H9 (cell line): ENCODE measurements at regions not wholly inside any gene's neighbourhood (a gene's known extent, or its start where the extent isn't known, plus 50 kb on each side); places are given as distances from the start of the nearest gene placed in this dataset.

Source experiments
- DNase-seq: peaks from one replicate; pipeline ENCODE4 v3.0.0-alpha.2; 2017
- H2AFZ ChIP-seq: one replicate; pipeline ENCODE4 v1.6.1; 2013; ENCODE audit warnings: mild to moderate bottlenecking, low read length, control low read depth, moderate library complexity
- H2AK5ac ChIP-seq: 2 replicates; pipeline ENCODE4 v1.6.1; 2013; ENCODE audit warnings: low read length, control low read depth, mixed read lengths; ENCODE audit not compliant: insufficient read length
- H2BK120ac ChIP-seq: one replicate; pipeline ENCODE4 v1.6.1; 2013; ENCODE audit warnings: low read depth, mild to moderate bottlenecking, low read length, control low read depth, inconsistent platforms; ENCODE audit not compliant: poor library complexity, severe bottlenecking
- H2BK12ac ChIP-seq: 2 replicates; pipeline ENCODE4 v1.6.1; 2013; ENCODE audit warnings: low read length, control low read depth, mixed read lengths, low read depth; ENCODE audit not compliant: insufficient read length
- H2BK15ac ChIP-seq: 2 replicates; pipeline ENCODE4 v1.6.1; 2013; ENCODE audit warnings: low read depth, low read length, control low read depth
- H2BK20ac ChIP-seq: one replicate; pipeline ENCODE4 v1.6.1; 2013; ENCODE audit warnings: low read depth, mild to moderate bottlenecking, low read length, control low read depth, inconsistent platforms; ENCODE audit not compliant: poor library complexity, severe bottlenecking
- H2BK5ac ChIP-seq: 2 replicates; pipeline ENCODE4 v1.6.1; 2013; ENCODE audit warnings: low read length, control low read depth, mixed read lengths; ENCODE audit not compliant: insufficient read length
- H3K14ac ChIP-seq: 2 replicates; pipeline ENCODE4 v1.6.1; 2013; ENCODE audit warnings: low read length, control low read depth; ENCODE audit not compliant: insufficient read depth
- H3K18ac ChIP-seq: 2 replicates; pipeline ENCODE4 v1.6.1; 2013; ENCODE audit warnings: low read depth, mild to moderate bottlenecking, mixed read lengths, low read length, control low read depth; ENCODE audit not compliant: insufficient read length
- H3K23ac ChIP-seq: 2 replicates; pipeline ENCODE4 v1.6.1; 2013; ENCODE audit warnings: low read length, control low read depth, mixed read lengths, low read depth; ENCODE audit not compliant: insufficient read length
- H3K23me2 ChIP-seq: 2 replicates; pipeline ENCODE4 v1.6.1; 2013; ENCODE audit warnings: low read depth, mild to moderate bottlenecking, mixed read lengths, low read length, control low read depth; ENCODE audit not compliant: insufficient read length, poor library complexity, severe bottlenecking
- H3K27ac ChIP-seq: 2 replicates; pipeline ENCODE4 v1.5.1; 2013; ENCODE audit warnings: low read length, control low read depth, mixed read lengths, low read depth; ENCODE audit not compliant: insufficient read length
- H3K27me3 ChIP-seq: 2 replicates; pipeline ENCODE4 v1.6.1; 2013; ENCODE audit warnings: low read length, control low read depth, inconsistent platforms; ENCODE audit not compliant: insufficient read depth
- H3K4ac ChIP-seq: 2 replicates; pipeline ENCODE4 v1.6.1; 2013; ENCODE audit warnings: low read depth, mild to moderate bottlenecking, control low read depth, inconsistent platforms, low read length, moderate library complexity
- H3K4me1 ChIP-seq: 2 replicates; pipeline ENCODE4 v1.6.1; 2013; ENCODE audit warnings: low read length, control low read depth, inconsistent platforms; ENCODE audit not compliant: insufficient read depth
- H3K4me2 ChIP-seq: 2 replicates; pipeline ENCODE4 v1.6.1; 2013; ENCODE audit warnings: low read length, control low read depth, mixed read lengths; ENCODE audit not compliant: insufficient read length, insufficient read depth
- H3K56ac ChIP-seq: 2 replicates; pipeline ENCODE4 v1.6.1; 2013; ENCODE audit warnings: low read depth, mild to moderate bottlenecking, mixed read lengths, low read length, control low read depth; ENCODE audit not compliant: insufficient read length
- H3K79me1 ChIP-seq: 2 replicates; pipeline ENCODE4 v1.6.1; 2013; ENCODE audit warnings: low read depth, mild to moderate bottlenecking, moderate library complexity, low read length, control low read depth, inconsistent platforms; ENCODE audit not compliant: insufficient read depth, poor library complexity, severe bottlenecking
- H3K79me2 ChIP-seq: 2 replicates; pipeline ENCODE4 v1.6.1; 2013; ENCODE audit warnings: low read length, control low read depth, inconsistent platforms; ENCODE audit not compliant: insufficient read depth
- H3K9ac ChIP-seq: 2 replicates; pipeline ENCODE4 v1.6.1; 2013; ENCODE audit warnings: low read length, control low read depth, mixed read lengths; ENCODE audit not compliant: insufficient read length; ENCODE audit errors: extremely low read depth
- H3K9me3 ChIP-seq: one replicate; pipeline ENCODE4 v1.6.1; 2013; ENCODE audit warnings: low read depth, low read length, inconsistent platforms; ENCODE audit not compliant: control insufficient read depth
- H3T11ph ChIP-seq: one replicate; pipeline ENCODE4 v1.6.1; 2013; ENCODE audit warnings: mild to moderate bottlenecking, low read length, control low read depth, inconsistent platforms
- H4K20me1 ChIP-seq: one replicate; pipeline ENCODE4 v1.6.1; 2013; ENCODE audit not compliant: control insufficient read depth, insufficient read length, insufficient read depth
- H4K5ac ChIP-seq: 2 replicates; pipeline ENCODE4 v1.6.1; 2013; ENCODE audit warnings: low read depth, mild to moderate bottlenecking, mixed read lengths, low read length, control low read depth; ENCODE audit not compliant: insufficient read length
- H4K8ac ChIP-seq: replicated peaks from 2 replicates; pipeline ENCODE4 v1.6.1; 2013; ENCODE audit warnings: low read length, control low read depth, mixed read lengths, low read depth; ENCODE audit not compliant: insufficient read length
- H4K91ac ChIP-seq: 2 replicates; pipeline ENCODE4 v1.6.1; 2013; ENCODE audit warnings: low read depth, mild to moderate bottlenecking, moderate library complexity, mixed read lengths, low read length, control low read depth; ENCODE audit not compliant: insufficient read length
- H3K27ac Mint-ChIP-seq, 3 experiments: 2 replicates in 2 of 3; 3 replicates in 1 of 3; pipeline ENCODE4 v1.8.0; 2020 to 2021; ENCODE audit warnings: mixed read lengths in 3 of 3, mild to moderate bottlenecking in 1 of 3, moderate library complexity in 1 of 3
- H3K27me3 Mint-ChIP-seq: 2 replicates; pipeline ENCODE4 v1.8.0; 2021; ENCODE audit warnings: low read depth, mild to moderate bottlenecking, moderate library complexity, mixed read lengths
- H3K36me3 Mint-ChIP-seq, 3 experiments: 2 replicates in 2 of 3; 3 replicates in 1 of 3; pipeline ENCODE4 v1.8.0; 2020 to 2021; ENCODE audit warnings: low read depth in 3 of 3, mixed read lengths in 3 of 3; ENCODE audit not compliant: insufficient read depth in 1 of 3
- H3K4me1 Mint-ChIP-seq, 2 experiments: 2 replicates each; pipeline ENCODE4 v1.8.0; 2020; ENCODE audit warnings: mixed read lengths in 2 of 2
- H3K4me3 Mint-ChIP-seq, 2 experiments: 2 replicates in 1 of 2; 3 replicates in 1 of 2; pipeline ENCODE4 v1.8.0; 2020 to 2021; ENCODE audit warnings: mild to moderate bottlenecking in 2 of 2, mixed read lengths in 2 of 2, moderate library complexity in 1 of 2
- H3K9me3 Mint-ChIP-seq, 2 experiments: 2 replicates in 1 of 2; 3 replicates in 1 of 2; pipeline ENCODE4 v1.8.0; 2020; ENCODE audit warnings: mild to moderate bottlenecking in 2 of 2, mixed read lengths in 2 of 2, moderate library complexity in 1 of 2
- WGBS: extraction: QIAGEN DNeasy Blood & Tissue Kit; methylation state at CpG from one replicate; pipeline ENCODE4 v1.1.7; 2013; ENCODE audit warnings: missing lambda C conversion rate, low lambda C conversion rate, mixed read lengths; ENCODE audit not compliant: insufficient read length; ENCODE audit errors: extremely low coverage; 5-methylcytosine and 5-hydroxymethylcytosine counted together
- TF ChIP-seq, protein P1 (sequence below): fragments of 200-600 bp; sonication (generic); conservative IDR thresholded peaks from 3 replicates; pipeline ENCODE4 v1.8.0; 2021; ENCODE audit warnings: antibody characterized with exemption, mild to moderate bottlenecking

DNA sequence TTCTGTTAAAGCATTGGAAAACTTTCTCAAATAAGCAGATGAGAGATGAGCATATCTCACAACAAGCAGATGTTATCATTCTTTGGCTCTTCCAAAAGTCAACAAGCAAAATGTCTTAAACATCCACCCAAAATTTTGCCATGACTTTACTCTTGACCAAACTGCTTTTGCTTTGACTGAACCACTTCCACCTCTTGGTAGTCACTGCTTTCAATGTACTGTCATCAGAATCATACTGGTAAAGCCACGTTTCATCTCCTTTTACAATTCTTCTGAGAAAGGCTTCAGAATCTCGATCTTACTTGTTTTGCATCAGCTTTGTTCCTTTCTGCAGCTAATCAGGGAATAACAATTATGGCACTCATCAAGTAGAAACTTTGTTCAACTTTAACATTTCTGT is 498.5 kb upstream of the GJE1 start:
- no peak overlapping the region for H4K91ac ChIP-seq
- no peaks in the 10 kb centered on the region for H3K79me2 ChIP-seq
- Mint-ChIP-seq H3K4me1 (no peaks in the 10 kb centered on the region), H3K9me3 (no peaks in the 10 kb centered on the region; a peak in 1 of 5 replicates), H3K36me3 (no peaks in the 10 kb centered on the region), H3K4me3 (no peak overlapping the region), H3K27me3 (no peaks in the 10 kb centered on the region), H3K27ac (no peak overlapping the region)
- H3T11ph ChIP-seq: no peak overlapping the region
- H3K23me2 ChIP-seq: no peaks in the 10 kb centered on the region
- no peaks in the 10 kb centered on the region for H3K79me1 ChIP-seq
- no peaks in the 10 kb centered on the region for H3K27me3 ChIP-seq
- H3K27ac ChIP-seq: no peak overlapping the region
- H3K4me2 ChIP-seq: no peak overlapping the region
- WGBS: no CpG with 5 or more reads among the region's 2 CpGs
- H2BK5ac ChIP-seq: no peak overlapping the region
- H2AK5ac ChIP-seq: no peak overlapping the region
- no peak overlapping the region for H3K23ac ChIP-seq
- no peak overlapping the region for H3K4ac ChIP-seq
- no peak overlapping the region for H2AFZ ChIP-seq
- no peak for DNase-seq
- no peak overlapping the region for H2BK20ac ChIP-seq
- no peak overlapping the region for H4K5ac ChIP-seq
- H3K4me1 ChIP-seq: no peaks in the 10 kb centered on the region
- H3K18ac ChIP-seq: no peak overlapping the region
- H4K20me1 ChIP-seq: no peaks in the 10 kb centered on the region
- H3K9ac ChIP-seq: no peak overlapping the region
- H2BK12ac ChIP-seq: no peak overlapping the region
- TF ChIP-seq, protein P1, sequence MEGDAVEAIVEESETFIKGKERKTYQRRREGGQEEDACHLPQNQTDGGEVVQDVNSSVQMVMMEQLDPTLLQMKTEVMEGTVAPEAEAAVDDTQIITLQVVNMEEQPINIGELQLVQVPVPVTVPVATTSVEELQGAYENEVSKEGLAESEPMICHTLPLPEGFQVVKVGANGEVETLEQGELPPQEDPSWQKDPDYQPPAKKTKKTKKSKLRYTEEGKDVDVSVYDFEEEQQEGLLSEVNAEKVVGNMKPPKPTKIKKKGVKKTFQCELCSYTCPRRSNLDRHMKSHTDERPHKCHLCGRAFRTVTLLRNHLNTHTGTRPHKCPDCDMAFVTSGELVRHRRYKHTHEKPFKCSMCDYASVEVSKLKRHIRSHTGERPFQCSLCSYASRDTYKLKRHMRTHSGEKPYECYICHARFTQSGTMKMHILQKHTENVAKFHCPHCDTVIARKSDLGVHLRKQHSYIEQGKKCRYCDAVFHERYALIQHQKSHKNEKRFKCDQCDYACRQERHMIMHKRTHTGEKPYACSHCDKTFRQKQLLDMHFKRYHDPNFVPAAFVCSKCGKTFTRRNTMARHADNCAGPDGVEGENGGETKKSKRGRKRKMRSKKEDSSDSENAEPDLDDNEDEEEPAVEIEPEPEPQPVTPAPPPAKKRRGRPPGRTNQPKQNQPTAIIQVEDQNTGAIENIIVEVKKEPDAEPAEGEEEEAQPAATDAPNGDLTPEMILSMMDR: no peak
- no peak overlapping the region for H3K14ac ChIP-seq
- H2BK15ac ChIP-seq: no peak overlapping the region
- H2BK120ac ChIP-seq: no peak overlapping the region
- H3K56ac ChIP-seq: no peak overlapping the region
- no peaks in the 10 kb centered on the region for H3K9me3 ChIP-seq
- no peak overlapping the region for H4K8ac ChIP-seq
